ENCODE measurements at regions not wholly inside any gene's neighbourhood (a gene's known extent, or its start where the extent isn't known, plus 50 kb on each side); places are given as distances from the start of the nearest gene placed in this dataset.

DNA sequence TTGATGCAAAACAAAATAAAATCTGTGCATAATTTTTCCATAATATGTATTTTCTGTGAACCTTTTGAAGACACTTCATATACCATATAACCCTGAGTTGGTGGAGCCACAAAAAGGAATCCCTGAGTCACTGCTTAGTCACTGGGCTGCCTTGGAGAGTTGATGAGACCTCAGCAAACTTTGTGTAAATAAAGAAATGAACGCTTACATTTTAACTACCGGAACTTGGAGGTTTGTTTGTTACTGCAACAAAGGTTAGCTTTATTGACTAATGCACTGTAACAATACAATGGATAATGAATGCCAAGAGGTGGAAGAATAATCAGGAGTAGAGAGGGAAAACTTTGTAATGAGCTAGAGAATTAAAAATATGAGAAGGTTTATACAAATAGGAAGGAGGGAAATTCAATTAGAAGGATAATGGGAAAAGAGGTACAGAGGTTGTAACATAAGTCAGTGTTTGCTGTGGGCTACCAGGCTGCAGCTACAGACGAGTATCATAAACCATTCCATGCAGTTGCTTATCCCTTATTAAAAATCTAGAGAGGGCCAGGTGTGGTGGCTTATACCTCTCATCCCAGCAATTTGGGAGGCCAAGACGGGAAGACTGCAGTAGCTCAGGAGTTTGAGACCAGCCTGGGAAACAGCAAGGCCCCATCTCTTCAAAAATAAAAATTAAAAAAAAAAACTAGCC, 1042.1 kb downstream of the TYW1 start:
- peaks cover 4% of the 10 kb centered on the region for H3K9me3 ChIP-seq (replicated peaks; ENCODE audit: low read length)
- H3K27me3 ChIP-seq (ENCODE audit: control insufficient read depth, insufficient read depth, low read length): no peaks in the 10 kb centered on the region

DNA sequence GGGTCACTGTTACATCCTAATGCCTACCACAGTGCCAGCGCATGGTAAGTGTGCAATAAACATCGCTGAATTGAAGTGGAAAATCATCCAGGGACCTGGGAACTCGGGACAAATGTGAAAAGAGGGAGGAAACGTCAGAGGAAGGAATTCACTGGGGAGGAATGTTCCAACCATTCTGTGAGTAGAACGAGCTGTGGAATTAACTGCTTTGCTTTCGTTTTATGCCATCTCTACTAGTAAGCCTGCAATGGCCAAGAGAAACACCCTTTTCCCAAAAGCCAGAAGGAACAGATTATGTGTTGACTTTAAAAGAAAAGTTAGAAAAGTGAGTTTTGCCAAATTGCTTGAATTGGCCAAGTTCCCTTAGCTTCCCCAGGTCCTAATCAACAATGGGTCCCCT, 1044.9 kb downstream of the TYW1 start:
- Histone ChIP-seq H3K4me1 (ENCODE audit: control insufficient read depth, insufficient read depth, low read length) (no peaks in the 10 kb centered on the region), H3K27me3 (ENCODE audit: control insufficient read depth, insufficient read depth, low read length) (no peaks in the 10 kb centered on the region), H3K9me3 (replicated peaks; ENCODE audit: low read length) (peaks cover 3% of the 10 kb centered on the region), H3K4me2 (ENCODE audit: low read length) (no peak overlapping the region), H3K36me3 (ENCODE audit: insufficient read depth, low read length) (no peaks in the 10 kb centered on the region), H3K4me3 (ENCODE audit: low read length) (no peak overlapping the region), H3K9ac (ENCODE audit: low read depth, low read length) (no peak overlapping the region)

More for the DNA sequence above, 1042.1 kb downstream of the TYW1 start:
- Histone ChIP-seq H3K36me3 (ENCODE audit: insufficient read depth, low read length) (no peaks in the 10 kb centered on the region), H3K4me2 (ENCODE audit: low read length) (no peak overlapping the region), H3K4me1 (ENCODE audit: control insufficient read depth, insufficient read depth, low read length) (no peaks in the 10 kb centered on the region), H3K9ac (ENCODE audit: low read depth, low read length) (no peak overlapping the region), H3K4me3 (ENCODE audit: low read length) (no peak overlapping the region)

DNA sequence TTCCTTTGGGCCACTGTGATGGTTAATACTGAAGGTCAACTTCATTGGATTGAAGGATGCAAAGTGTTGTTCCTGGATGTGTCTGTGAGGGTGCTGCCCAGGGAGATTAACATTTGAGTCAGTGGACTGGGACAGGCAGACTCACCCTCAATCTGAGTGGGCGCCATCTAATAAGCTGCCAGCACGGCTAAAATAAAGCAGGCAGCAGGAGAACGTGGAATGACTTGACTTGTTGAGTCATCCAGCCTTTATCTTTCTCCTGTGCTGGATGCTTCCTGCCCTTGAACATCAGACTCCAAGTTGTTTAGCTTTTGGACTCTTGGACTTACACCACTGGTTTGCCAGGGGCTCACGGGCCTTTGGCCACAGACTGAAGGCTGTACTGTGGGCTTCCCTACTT, 1046.9 kb downstream of the TYW1 start:
- H3K9me3 ChIP-seq (replicated peaks; ENCODE audit: low read length): peaks cover 3% of the 10 kb centered on the region
- H3K36me3 ChIP-seq (ENCODE audit: insufficient read depth, low read length): no peaks in the 10 kb centered on the region
- H3K4me3 ChIP-seq (ENCODE audit: low read length): no peak overlapping the region
- H3K9ac ChIP-seq (ENCODE audit: low read depth, low read length): no peak overlapping the region
- H3K27me3 ChIP-seq (ENCODE audit: control insufficient read depth, insufficient read depth, low read length): no peaks in the 10 kb centered on the region
- no peak overlapping the region for H3K4me2 ChIP-seq (ENCODE audit: low read length)
- H3K4me1 ChIP-seq (ENCODE audit: control insufficient read depth, insufficient read depth, low read length): no peaks in the 10 kb centered on the region

DNA sequence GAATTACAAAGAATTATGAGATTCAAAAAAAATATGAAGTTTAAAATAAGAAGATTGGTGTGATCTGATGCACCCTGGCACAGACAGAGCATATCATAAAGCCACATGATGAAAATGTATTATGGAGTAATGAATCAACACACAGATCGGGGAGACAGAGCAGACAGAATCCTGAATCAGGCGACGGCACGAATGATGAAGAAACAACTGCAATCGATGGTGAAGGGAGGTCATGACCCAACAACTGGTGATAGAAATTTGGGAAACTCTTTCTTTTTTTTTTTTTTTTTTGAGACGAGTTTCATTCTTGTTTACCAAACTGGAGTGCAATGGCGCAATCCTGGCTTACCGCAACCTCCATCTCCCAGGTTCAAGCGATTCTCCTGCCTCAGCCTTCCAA, 1054.0 kb downstream of the TYW1 start:
- Histone ChIP-seq H3K4me1 (ENCODE audit: control insufficient read depth, insufficient read depth, low read length) (no peaks in the 10 kb centered on the region), H3K9me3 (replicated peaks; ENCODE audit: low read length) (no peaks in the 10 kb centered on the region), H3K36me3 (ENCODE audit: insufficient read depth, low read length) (no peaks in the 10 kb centered on the region), H3K27me3 (ENCODE audit: control insufficient read depth, insufficient read depth, low read length) (no peaks in the 10 kb centered on the region), H3K9ac (ENCODE audit: low read depth, low read length) (no peak overlapping the region), H3K4me2 (ENCODE audit: low read length) (no peak overlapping the region), H3K4me3 (ENCODE audit: low read length) (no peak overlapping the region)

DNA sequence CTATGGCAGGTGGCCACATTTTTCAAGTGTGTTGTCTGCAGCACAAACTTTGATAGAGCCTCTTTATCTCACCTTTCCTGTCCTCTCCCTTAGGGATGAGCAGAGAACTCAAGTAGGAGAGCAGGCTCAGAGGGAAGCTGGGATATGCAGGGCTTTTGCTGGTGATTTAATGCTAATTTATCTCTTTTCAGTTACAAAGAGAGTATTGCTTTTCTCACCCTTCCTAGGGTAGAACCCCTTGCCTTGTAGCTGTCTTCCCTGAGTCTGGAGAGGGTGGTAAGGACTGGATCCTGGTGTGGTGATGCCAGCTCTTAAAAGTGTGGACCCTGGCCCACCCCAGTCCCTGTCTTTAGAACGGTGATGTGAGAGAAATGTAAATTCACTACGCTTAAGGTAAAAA, 1061.4 kb downstream of the TYW1 start:
- H3K36me3 ChIP-seq (ENCODE audit: insufficient read depth, low read length): no peaks in the 10 kb centered on the region
- H3K9ac ChIP-seq (ENCODE audit: low read depth, low read length): no peak overlapping the region

DNA sequence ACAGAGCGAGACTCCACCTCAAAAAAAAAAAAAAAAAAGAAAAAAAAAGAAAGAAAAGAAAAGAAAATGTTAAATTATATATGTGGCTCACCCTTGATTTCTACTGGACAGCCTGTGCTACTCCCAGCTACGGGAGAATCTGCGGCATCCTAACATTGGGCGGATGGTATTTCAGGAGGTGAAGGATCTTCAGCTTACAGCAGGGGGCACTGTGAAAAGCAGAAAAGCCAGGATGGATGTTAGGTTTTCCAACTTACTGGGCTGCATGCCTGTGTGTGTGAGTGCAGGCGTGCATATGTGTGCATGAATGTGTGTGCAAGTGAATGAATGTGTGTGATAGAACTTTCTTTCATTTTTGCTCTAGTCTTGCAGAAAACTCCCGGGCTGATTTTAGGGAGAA, 1066.5 kb downstream of the TYW1 start:
- Histone ChIP-seq H3K4me3 (ENCODE audit: low read length) (no peak overlapping the region), H3K4me1 (ENCODE audit: control insufficient read depth, insufficient read depth, low read length) (no peaks in the 10 kb centered on the region), H3K9me3 (replicated peaks; ENCODE audit: low read length) (peaks cover 17% of the 10 kb centered on the region), H3K27me3 (ENCODE audit: control insufficient read depth, insufficient read depth, low read length) (no peaks in the 10 kb centered on the region), H3K36me3 (ENCODE audit: insufficient read depth, low read length) (no peaks in the 10 kb centered on the region), H3K4me2 (ENCODE audit: low read length) (no peak overlapping the region), H3K9ac (ENCODE audit: low read depth, low read length) (no peak overlapping the region)

More for the DNA sequence above, 1061.4 kb downstream of the TYW1 start:
- H3K4me3 ChIP-seq (ENCODE audit: low read length): no peak overlapping the region
- peaks cover 13% of the 10 kb centered on the region for H3K9me3 ChIP-seq (replicated peaks; ENCODE audit: low read length)
- H3K27me3 ChIP-seq (ENCODE audit: control insufficient read depth, insufficient read depth, low read length): no peaks in the 10 kb centered on the region
- H3K4me1 ChIP-seq (ENCODE audit: control insufficient read depth, insufficient read depth, low read length): no peaks in the 10 kb centered on the region
- H3K4me2 ChIP-seq (ENCODE audit: low read length): no peak overlapping the region

DNA sequence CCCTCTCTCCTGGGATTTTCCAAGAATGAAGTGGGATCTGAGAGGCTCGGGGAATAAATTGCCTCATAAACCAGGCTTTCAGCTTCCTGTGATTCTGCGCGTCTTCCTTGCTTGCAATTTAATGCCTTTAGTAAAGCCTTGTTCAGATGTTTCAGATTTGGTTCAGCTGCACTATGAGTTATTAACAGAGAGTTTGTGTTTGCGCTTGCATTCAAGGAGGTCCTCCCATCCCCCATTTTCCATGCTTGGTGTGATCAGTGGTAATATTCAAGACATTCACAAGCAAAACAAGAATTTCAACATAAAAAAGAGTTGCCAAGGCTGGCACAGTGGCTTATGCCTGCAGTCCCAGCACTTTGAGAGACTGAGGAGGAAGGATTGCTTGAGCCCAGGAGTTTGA, 1068.9 kb downstream of the TYW1 start:
- Histone ChIP-seq H3K4me1 (ENCODE audit: control insufficient read depth, insufficient read depth, low read length) (no peaks in the 10 kb centered on the region), H3K9me3 (replicated peaks; ENCODE audit: low read length) (peaks cover 9% of the 10 kb centered on the region), H3K4me3 (ENCODE audit: low read length) (no peak overlapping the region), H3K4me2 (ENCODE audit: low read length) (no peak overlapping the region), H3K9ac (ENCODE audit: low read depth, low read length) (no peak overlapping the region), H3K36me3 (ENCODE audit: insufficient read depth, low read length) (no peaks in the 10 kb centered on the region), H3K27me3 (ENCODE audit: control insufficient read depth, insufficient read depth, low read length) (no peaks in the 10 kb centered on the region)

DNA sequence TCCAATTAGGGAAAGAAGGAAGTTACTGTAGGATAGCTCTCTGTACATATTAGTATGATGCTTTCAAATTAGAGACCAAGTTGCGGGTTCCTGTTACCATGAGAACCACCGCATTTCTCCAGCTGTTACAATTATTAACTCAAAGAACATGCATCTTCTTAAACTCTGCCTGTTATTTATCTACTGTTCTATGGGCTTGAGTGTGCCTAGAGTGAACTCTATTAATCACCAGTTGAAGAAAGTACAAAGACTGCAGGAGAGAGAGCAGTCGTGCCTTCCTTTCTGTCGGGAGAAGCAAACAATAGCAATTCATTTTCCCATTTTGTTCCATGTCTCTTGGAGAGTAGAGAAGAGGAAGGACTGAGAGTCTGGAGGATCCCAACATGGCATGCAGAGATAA, 1071.2 kb downstream of the TYW1 start:
- Histone ChIP-seq H3K9me3 (replicated peaks; ENCODE audit: low read length) (peaks cover 5% of the 10 kb centered on the region), H3K36me3 (ENCODE audit: insufficient read depth, low read length) (no peaks in the 10 kb centered on the region), H3K4me2 (ENCODE audit: low read length) (no peak overlapping the region), H3K27me3 (ENCODE audit: control insufficient read depth, insufficient read depth, low read length) (no peaks in the 10 kb centered on the region), H3K9ac (ENCODE audit: low read depth, low read length) (no peak overlapping the region), H3K4me3 (ENCODE audit: low read length) (no peak overlapping the region), H3K4me1 (ENCODE audit: control insufficient read depth, insufficient read depth, low read length) (no peaks in the 10 kb centered on the region)

DNA sequence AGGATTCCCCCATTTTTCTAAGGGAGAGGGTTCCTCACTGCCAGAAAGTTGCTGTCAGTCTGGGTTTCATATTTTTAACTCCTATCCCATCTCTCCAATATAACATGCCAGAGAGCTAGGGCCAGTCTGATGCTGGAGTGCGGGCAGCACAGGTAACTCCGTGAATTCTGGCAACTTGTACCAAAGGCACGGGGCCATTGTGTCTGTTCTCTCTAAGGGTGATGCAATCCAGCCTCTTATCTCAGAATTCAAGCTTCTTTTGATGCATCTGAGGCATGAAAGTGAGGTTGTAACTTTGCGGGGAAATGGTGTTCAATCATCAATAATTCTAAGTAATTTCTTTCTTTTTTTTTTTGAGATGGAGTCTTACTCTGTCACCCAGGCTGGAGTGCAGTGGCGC, 1074.4 kb downstream of the TYW1 start:
- no peaks in the 10 kb centered on the region for H3K36me3 ChIP-seq (ENCODE audit: insufficient read depth, low read length)
- no peak overlapping the region for H3K9ac ChIP-seq (ENCODE audit: low read depth, low read length)
- H3K4me3 ChIP-seq (ENCODE audit: low read length): no peak overlapping the region
- H3K4me2 ChIP-seq (ENCODE audit: low read length): no peak overlapping the region
- no peaks in the 10 kb centered on the region for H3K27me3 ChIP-seq (ENCODE audit: control insufficient read depth, insufficient read depth, low read length)
- no peaks in the 10 kb centered on the region for H3K4me1 ChIP-seq (ENCODE audit: control insufficient read depth, insufficient read depth, low read length)
- peaks cover 16% of the 10 kb centered on the region for H3K9me3 ChIP-seq (replicated peaks; ENCODE audit: low read length)

DNA sequence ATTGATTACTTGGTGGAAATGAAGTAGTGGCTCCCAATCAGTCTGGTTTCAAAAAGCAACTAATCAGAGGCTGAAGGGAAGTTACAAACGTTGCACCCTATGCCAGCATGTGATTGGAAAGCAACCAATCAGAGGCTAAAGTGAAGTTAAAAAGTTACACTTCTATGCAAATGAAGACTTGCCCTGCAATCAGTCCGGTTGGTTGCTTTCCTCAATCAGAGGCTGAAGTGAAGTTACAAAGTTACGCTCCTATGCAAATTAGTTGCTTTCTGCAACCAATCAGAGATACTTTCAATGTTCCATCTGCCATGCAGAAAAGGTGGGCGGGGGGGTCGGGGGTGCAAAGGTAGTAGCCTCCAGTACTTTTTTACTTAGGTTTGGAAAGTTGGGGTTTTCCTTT, 1077.1 kb downstream of the TYW1 start:
- Histone ChIP-seq H3K27me3 (ENCODE audit: control insufficient read depth, insufficient read depth, low read length) (no peaks in the 10 kb centered on the region), H3K4me2 (ENCODE audit: low read length) (no peak overlapping the region), H3K36me3 (ENCODE audit: insufficient read depth, low read length) (no peaks in the 10 kb centered on the region), H3K4me1 (ENCODE audit: control insufficient read depth, insufficient read depth, low read length) (no peaks in the 10 kb centered on the region), H3K4me3 (ENCODE audit: low read length) (no peak overlapping the region), H3K9ac (ENCODE audit: low read depth, low read length) (no peak overlapping the region), H3K9me3 (replicated peaks; ENCODE audit: low read length) (peaks cover 13% of the 10 kb centered on the region)

DNA sequence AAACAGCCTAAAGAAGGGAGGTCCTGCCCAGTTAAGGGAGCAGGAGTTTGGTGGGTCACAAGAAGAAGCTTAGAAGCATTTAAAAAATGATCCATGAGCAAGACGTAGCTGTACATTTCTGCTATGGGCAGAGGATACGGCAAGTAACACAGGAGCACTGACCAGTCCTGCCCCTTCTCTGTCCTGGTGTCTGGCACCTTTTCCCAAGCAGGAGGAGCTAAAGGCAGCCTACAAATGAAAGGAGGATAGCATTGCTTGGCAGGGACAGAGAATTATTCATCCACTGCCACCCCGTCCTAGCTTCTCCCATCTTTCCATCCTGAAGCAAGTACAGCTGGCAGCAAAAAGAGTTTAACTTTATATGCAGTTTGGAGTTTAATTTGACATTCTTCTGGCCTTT, 1077.6 kb downstream of the TYW1 start:
- H3K9ac ChIP-seq (ENCODE audit: low read depth, low read length): no peak overlapping the region
- H3K27me3 ChIP-seq (ENCODE audit: control insufficient read depth, insufficient read depth, low read length): no peaks in the 10 kb centered on the region
- H3K4me3 ChIP-seq (ENCODE audit: low read length): no peak overlapping the region
- H3K9me3 ChIP-seq (replicated peaks; ENCODE audit: low read length): peaks cover 18% of the 10 kb centered on the region
- no peaks in the 10 kb centered on the region for H3K4me1 ChIP-seq (ENCODE audit: control insufficient read depth, insufficient read depth, low read length)
- no peak overlapping the region for H3K4me2 ChIP-seq (ENCODE audit: low read length)
- H3K36me3 ChIP-seq (ENCODE audit: insufficient read depth, low read length): no peaks in the 10 kb centered on the region

DNA sequence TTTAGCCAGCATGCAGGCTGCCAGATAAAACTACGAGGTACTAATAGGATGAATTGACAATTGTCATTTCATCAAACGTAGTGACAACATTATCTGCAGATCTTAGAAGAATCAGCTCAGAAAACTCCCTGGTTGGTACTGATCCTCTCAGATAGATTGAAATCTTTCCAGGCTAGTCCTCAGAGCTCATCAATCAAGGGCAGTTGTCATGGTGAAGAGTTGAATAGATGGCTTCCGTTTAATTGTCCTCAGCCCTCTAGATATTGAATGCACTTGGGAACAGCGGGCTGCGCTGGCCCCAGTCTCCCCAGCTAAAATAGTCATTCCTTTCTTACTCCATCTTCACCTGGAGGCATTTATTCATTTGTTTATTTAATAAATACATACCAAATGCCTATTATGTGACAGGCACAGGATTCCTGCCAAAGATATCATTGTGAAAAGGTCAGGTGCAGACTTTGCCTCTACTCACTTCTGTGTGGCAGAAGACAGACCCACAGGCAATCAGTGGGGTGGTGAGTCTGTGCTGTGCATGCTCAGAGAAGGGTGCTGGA, 1081.6 kb downstream of the TYW1 start:
- Histone ChIP-seq H3K4me2 (ENCODE audit: low read length) (no peak overlapping the region), H3K9ac (ENCODE audit: low read depth, low read length) (no peak overlapping the region), H3K9me3 (replicated peaks; ENCODE audit: low read length) (peaks cover 17% of the 10 kb centered on the region), H3K27me3 (ENCODE audit: control insufficient read depth, insufficient read depth, low read length) (no peaks in the 10 kb centered on the region), H3K36me3 (ENCODE audit: insufficient read depth, low read length) (no peaks in the 10 kb centered on the region), H3K4me3 (ENCODE audit: low read length) (no peak overlapping the region), H3K4me1 (ENCODE audit: control insufficient read depth, insufficient read depth, low read length) (no peaks in the 10 kb centered on the region)

Data from skeletal muscle satellite cell (primary cell).